CD4-positive, alpha-beta T cell (primary cell): ENCODE measurements at regions not wholly inside any gene's neighbourhood (a gene's known extent, or its start where the extent isn't known, plus 50 kb on each side); places are given as distances from the start of the nearest gene placed in this dataset.

ENCODE experiments used
- ATAC-seq: fragments of 200-7000 bp; cut with Tn5 transposase; one replicate; pipeline ENCODE4 v1.10.0; 2022; ENCODE audit warnings: mild to moderate bottlenecking; ENCODE audit not compliant: poor library complexity
- CTCF ChIA-PET: fragments of 350-600 bp; sonication (Branson Sonifier 250); formaldehyde crosslinking; loops from one replicate; lab custom pipeline; 2021; ENCODE audit warnings: antibody characterized with exemption, inconsistent platforms; lab: Charles Lee
- POLR2A ChIA-PET: fragments of 350-600 bp; sonication (Branson Sonifier 250); formaldehyde crosslinking; loops from one replicate; lab custom pipeline; 2021; ENCODE audit warnings: antibody characterized with exemption, inconsistent platforms; lab: Charles Lee
- DNase-seq, 14 experiments: peaks; one replicate each; pipeline ENCODE4 v3.0.0-alpha.2; 2013 to 2020; ENCODE audit warnings: mixed read lengths in 2 of 14
- H3K27ac ChIP-seq, 2 donors: one replicate each; pipeline versions ENCODE4 v1.5.1 to v1.7.0; 2013; ENCODE audit warnings: low read length in 2 of 2, low read depth in 1 of 2, mild to moderate bottlenecking in 1 of 2
- H3K27me3 ChIP-seq, 2 experiments: 1 replicate in 1 of 2; 2 replicates in 1 of 2; pipeline versions ENCODE4 v1.6.1 to v1.7.0; 2013; ENCODE audit warnings: low read length in 2 of 2, control low read depth in 1 of 2, mild to moderate bottlenecking in 1 of 2, moderate library complexity in 1 of 2; ENCODE audit not compliant: insufficient read depth in 2 of 2, control insufficient read depth in 1 of 2
- H3K36me3 ChIP-seq: one replicate; pipeline ENCODE4 v1.6.1; 2013; ENCODE audit warnings: low read length, control low read depth; ENCODE audit not compliant: insufficient read depth
- H3K4me1 ChIP-seq: one replicate; pipeline ENCODE4 v1.6.1; 2013; ENCODE audit warnings: low read length, control low read depth; ENCODE audit not compliant: insufficient read depth
- H3K4me3 ChIP-seq: one replicate; pipeline ENCODE4 v1.5.1; 2013; ENCODE audit warnings: mild to moderate bottlenecking, low read length, moderate library complexity
- H3K9me3 ChIP-seq, 2 experiments: 1 replicate in 1 of 2; 2 replicates in 1 of 2; pipeline versions ENCODE4 v1.6.1 to v1.7.0; 2013; ENCODE audit warnings: low read length in 2 of 2, mild to moderate bottlenecking in 2 of 2, control low read depth in 1 of 2, moderate library complexity in 1 of 2; ENCODE audit not compliant: control insufficient read depth in 1 of 2, insufficient read depth in 1 of 2
- H3K27ac Mint-ChIP-seq: one replicate; pipeline ENCODE4 v1.8.0; 2020; ENCODE audit warnings: mixed read lengths
- H3K27me3 Mint-ChIP-seq: one replicate; pipeline ENCODE4 v1.8.0; 2021; ENCODE audit warnings: mixed read lengths
- H3K36me3 Mint-ChIP-seq: one replicate; pipeline ENCODE4 v1.8.0; 2021; ENCODE audit warnings: low read depth, mixed read lengths
- H3K4me1 Mint-ChIP-seq: one replicate; pipeline ENCODE4 v1.8.0; 2021; ENCODE audit warnings: low read depth, mixed read lengths
- H3K4me3 Mint-ChIP-seq: one replicate; pipeline ENCODE4 v1.8.0; 2020; ENCODE audit warnings: mild to moderate bottlenecking, mixed read lengths
- H3K9me3 Mint-ChIP-seq: one replicate; pipeline ENCODE4 v1.8.0; 2020; ENCODE audit warnings: mixed read lengths
- intact Hi-C, 2 experiments: fragments of 100-400 bp; cut with DNase I in 1 of 2; cut with micrococcal nuclease in 1 of 2; formaldehyde crosslinking; loops; one replicate each; pipeline versions ENCODE4 v1.15.1 to v1.9.0; 2023 to 2025; cut with DNase I, micrococcal nuclease
- TF ChIP-seq, protein P1 (sequence below): fragments of 200-600 bp; IDR thresholded peaks from one replicate; pipeline ENCODE4 v1.8.0; 2022; ENCODE audit warnings: antibody characterized with exemption, mild to moderate bottlenecking

DNA sequence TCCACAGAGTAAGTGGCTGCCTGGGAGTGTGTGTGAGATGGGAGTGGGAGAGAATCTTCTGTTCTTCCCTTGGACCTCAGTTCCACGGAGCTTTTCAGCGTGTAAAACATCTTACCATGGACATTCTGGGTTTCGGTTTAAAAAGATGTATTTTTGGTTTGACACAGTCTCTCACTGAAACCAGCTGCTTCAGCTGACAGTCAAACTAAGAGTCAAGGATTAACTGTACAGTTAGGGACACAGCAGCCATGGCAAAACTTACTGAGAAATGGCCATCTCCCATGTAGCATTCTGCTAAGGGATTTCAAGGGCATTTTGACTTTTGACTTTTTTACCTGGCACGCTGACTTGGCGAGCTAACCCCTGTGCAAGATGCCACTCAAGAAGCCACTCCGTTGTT is 93.8 kb upstream of the IL12B start:
- Histone ChIP-seq H3K4me1 (peaks cover 20% of the 10 kb centered on the region), H3K36me3 (no peaks in the 10 kb centered on the region), H3K9me3 (no peaks in the 10 kb centered on the region), H3K27ac (no peak overlapping the region), H3K4me3 (no peak overlapping the region), H3K27me3 (no peaks in the 10 kb centered on the region)
- H3K36me3 Mint-ChIP-seq = no peaks in the 10 kb centered on the region
- H3K4me1 Mint-ChIP-seq = peaks cover 12% of the 10 kb centered on the region
- TF ChIP-seq, protein P1, sequence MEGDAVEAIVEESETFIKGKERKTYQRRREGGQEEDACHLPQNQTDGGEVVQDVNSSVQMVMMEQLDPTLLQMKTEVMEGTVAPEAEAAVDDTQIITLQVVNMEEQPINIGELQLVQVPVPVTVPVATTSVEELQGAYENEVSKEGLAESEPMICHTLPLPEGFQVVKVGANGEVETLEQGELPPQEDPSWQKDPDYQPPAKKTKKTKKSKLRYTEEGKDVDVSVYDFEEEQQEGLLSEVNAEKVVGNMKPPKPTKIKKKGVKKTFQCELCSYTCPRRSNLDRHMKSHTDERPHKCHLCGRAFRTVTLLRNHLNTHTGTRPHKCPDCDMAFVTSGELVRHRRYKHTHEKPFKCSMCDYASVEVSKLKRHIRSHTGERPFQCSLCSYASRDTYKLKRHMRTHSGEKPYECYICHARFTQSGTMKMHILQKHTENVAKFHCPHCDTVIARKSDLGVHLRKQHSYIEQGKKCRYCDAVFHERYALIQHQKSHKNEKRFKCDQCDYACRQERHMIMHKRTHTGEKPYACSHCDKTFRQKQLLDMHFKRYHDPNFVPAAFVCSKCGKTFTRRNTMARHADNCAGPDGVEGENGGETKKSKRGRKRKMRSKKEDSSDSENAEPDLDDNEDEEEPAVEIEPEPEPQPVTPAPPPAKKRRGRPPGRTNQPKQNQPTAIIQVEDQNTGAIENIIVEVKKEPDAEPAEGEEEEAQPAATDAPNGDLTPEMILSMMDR = no peak
- H3K27ac Mint-ChIP-seq = no peak overlapping the region
- ATAC-seq (no peak), DNase-seq (no peak)
- H3K4me3 Mint-ChIP-seq = no peak overlapping the region
- ChIA-PET POLR2A (interaction anchor here (1.0 kb wide), 1 partner anchor 12 kb away, joined by 3 read pairs; no protein-coding TSS in a partner anchor), CTCF (no interaction called here)
- intact Hi-C loops = no loop called here
- H3K9me3 Mint-ChIP-seq = no peaks in the 10 kb centered on the region
- H3K27me3 Mint-ChIP-seq = no peaks in the 10 kb centered on the region

DNA sequence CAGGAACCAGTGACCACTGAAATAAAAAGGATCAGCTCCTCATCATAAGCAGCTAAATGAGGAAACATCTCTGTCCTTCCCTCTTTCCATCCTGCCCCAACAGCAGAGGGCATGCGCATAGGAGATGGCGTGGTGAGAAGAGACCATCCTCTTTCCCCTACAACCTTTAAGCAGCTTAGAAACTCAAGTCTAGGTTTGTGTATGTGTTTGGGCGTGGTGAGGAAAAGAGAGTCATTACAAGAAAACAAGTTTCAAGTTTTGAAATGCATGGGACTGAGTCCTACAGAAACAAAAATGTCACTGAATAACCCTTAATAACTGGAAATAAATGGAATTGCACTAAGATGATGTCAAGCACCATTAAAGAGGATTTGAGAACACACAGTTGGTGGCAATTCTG is 96.4 kb upstream of the IL12B start:
- Mint-ChIP-seq H3K36me3 (no peaks in the 10 kb centered on the region), H3K4me3 (no peak overlapping the region), H3K4me1 (peaks cover 12% of the 10 kb centered on the region), H3K27ac (no peak overlapping the region), H3K9me3 (no peaks in the 10 kb centered on the region), H3K27me3 (no peaks in the 10 kb centered on the region)
- peaks cover 20% of the 10 kb centered on the region for H3K4me1 ChIP-seq
- no peaks in the 10 kb centered on the region for H3K9me3 ChIP-seq
- H3K27me3 ChIP-seq = no peaks in the 10 kb centered on the region
- TF ChIP-seq, protein P1 = no peak
- ATAC-seq (no peak), DNase-seq (no peak)
- POLR2A ChIA-PET = no interaction called here
- intact Hi-C loops = no loop called here
- no peaks in the 10 kb centered on the region for H3K36me3 ChIP-seq
- no peak overlapping the region for H3K27ac ChIP-seq
- CTCF ChIA-PET = no interaction called here
- no peak overlapping the region for H3K4me3 ChIP-seq

- CTCF ChIA-PET = no interaction called here
- Mint-ChIP-seq H3K27ac (no peak overlapping the region), H3K9me3 (no peaks in the 10 kb centered on the region), H3K27me3 (no peaks in the 10 kb centered on the region), H3K4me1 (peaks cover 12% of the 10 kb centered on the region), H3K4me3 (no peak overlapping the region), H3K36me3 (no peaks in the 10 kb centered on the region)
- DNase-seq (peak in 3 of 14 experiments; percentile 34 to 37 (median 34)), ATAC-seq (no peak)
- peak overlapping the region in 1 of 2 donors; percentile 45 for H3K27ac ChIP-seq
- H3K4me1 ChIP-seq = peaks cover 20% of the 10 kb centered on the region
- no peak overlapping the region for H3K4me3 ChIP-seq
- H3K36me3 ChIP-seq = no peaks in the 10 kb centered on the region
- intact Hi-C loops = no loop called here
- TF ChIP-seq, protein P1 = no peak
- H3K9me3 ChIP-seq = no peaks in the 10 kb centered on the region
- POLR2A ChIA-PET = interaction anchor here (0.5 kb wide), 1 partner anchor 29 kb away, joined by 3 read pairs; no protein-coding TSS in a partner anchor
- no peaks in the 10 kb centered on the region for H3K27me3 ChIP-seq
Observed at GRCh38 chr5:159427180-159428012, 97.1 kb upstream of the IL12B start.
